ENCODE measurements at regions not wholly inside any gene's neighbourhood (a gene's known extent, or its start where the extent isn't known, plus 50 kb on each side); places are given as distances from the start of the nearest gene placed in this dataset.

GRCh38 chr13:86109107-86109506, 309.9 kb upstream of the SLITRK6 start:
- TF ChIP-seq CTCF (IDR thresholded peaks at IDR 0.05; ENCODE audit: low read length), result no peak
- TF ChIP-seq EZH2 (IDR thresholded peaks at IDR 0.05; ENCODE audit: borderline replicate concordance, low read length), result no peak
